ENCODE measurements at regions not wholly inside any gene's neighbourhood (a gene's known extent, or its start where the extent isn't known, plus 50 kb on each side); places are given as distances from the start of the nearest gene placed in this dataset.
"Not testable (repeated sequence)": the region's sequence is repeated elsewhere in the genome, so short reads cannot be mapped to it uniquely, and the experiment has no call there.

DNA sequence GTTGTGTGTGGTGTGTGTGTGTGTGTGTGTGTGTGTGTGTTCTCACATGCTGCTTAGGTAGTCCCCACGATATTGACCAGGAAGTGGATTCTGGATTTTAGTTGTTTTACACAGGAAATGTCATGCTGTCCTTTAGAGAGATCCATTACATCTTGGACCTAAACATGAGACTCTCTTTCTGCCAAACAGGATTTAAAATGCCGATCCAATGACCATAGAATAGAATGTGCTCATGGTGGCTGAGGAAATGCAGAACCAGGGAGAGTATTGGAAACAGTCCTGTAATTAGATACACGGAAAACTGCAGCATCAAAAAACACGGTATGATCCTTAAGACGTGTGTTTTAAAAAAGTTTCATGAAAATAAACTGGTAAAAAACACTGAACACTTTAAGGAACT is 347.8 kb upstream of the FRG1 start:
- no peak for DNase-seq (ENCODE audit: low read depth)
- TF ChIP-seq, protein P1, sequence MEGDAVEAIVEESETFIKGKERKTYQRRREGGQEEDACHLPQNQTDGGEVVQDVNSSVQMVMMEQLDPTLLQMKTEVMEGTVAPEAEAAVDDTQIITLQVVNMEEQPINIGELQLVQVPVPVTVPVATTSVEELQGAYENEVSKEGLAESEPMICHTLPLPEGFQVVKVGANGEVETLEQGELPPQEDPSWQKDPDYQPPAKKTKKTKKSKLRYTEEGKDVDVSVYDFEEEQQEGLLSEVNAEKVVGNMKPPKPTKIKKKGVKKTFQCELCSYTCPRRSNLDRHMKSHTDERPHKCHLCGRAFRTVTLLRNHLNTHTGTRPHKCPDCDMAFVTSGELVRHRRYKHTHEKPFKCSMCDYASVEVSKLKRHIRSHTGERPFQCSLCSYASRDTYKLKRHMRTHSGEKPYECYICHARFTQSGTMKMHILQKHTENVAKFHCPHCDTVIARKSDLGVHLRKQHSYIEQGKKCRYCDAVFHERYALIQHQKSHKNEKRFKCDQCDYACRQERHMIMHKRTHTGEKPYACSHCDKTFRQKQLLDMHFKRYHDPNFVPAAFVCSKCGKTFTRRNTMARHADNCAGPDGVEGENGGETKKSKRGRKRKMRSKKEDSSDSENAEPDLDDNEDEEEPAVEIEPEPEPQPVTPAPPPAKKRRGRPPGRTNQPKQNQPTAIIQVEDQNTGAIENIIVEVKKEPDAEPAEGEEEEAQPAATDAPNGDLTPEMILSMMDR (IDR thresholded peaks at IDR 0.05; ENCODE audit: low read depth, low read length, missing control alignments), result no peak
- no peak overlapping the region for H3K4me3 ChIP-seq (ENCODE audit: low read depth, low read length)

- H3K4me3 ChIP-seq (ENCODE audit: low read depth, low read length), result no peak overlapping the region
- TF ChIP-seq, protein P1 (IDR thresholded peaks at IDR 0.05; ENCODE audit: low read depth, low read length, missing control alignments), result no peak
- no peak for DNase-seq (ENCODE audit: low read depth)
Observed at GRCh38 chr4:189597341-189597740, 343.3 kb upstream of the FRG1 start.

- no peak overlapping the region for H3K4me3 ChIP-seq (ENCODE audit: low read depth, low read length)
- TF ChIP-seq, protein P1 (IDR thresholded peaks at IDR 0.05; ENCODE audit: low read depth, low read length, missing control alignments), result no peak
- DNase-seq (ENCODE audit: low read depth), result no peak
Observed at GRCh38 chr4:189600264-189600663, 340.4 kb upstream of the FRG1 start.

- TF ChIP-seq, protein P1 (IDR thresholded peaks at IDR 0.05; ENCODE audit: low read depth, low read length, missing control alignments), result no peak
Observed at GRCh38 chr4:189600718-189601435, 339.8 kb upstream of the FRG1 start.

DNA sequence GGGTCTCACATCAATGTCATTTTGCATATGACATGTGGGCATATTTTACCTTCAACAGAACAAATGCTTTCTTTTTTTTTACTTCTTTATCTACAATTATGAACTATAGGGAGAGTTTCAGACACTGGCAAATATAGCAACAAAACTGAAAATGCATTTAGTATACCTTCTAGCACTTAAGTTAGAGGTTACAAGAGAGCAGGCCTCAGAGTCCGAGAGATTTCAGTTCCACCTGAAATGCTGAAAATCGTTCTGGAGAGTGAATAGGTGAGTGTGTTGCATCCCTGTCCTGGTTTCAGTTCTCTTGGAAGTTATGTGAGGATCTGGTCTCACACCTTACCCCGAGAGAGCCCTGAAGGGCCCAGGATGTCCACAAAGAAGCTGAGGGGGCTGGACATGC is 337.8 kb upstream of the FRG1 start:
- DNase-seq (ENCODE audit: low read depth); H3K4me3 ChIP-seq (ENCODE audit: low read depth, low read length): not testable (repeated sequence)

More at GRCh38 chr4:189600718-189601435, 339.8 kb upstream of the FRG1 start:
- DNase-seq (ENCODE audit: low read depth), result no peak
- no peak overlapping the region for H3K4me3 ChIP-seq (ENCODE audit: low read depth, low read length)

GRCh38 chr4:189610571-189610970 is 330.1 kb upstream of the FRG1 start:
- not testable (repeated sequence) for DNase-seq (ENCODE audit: low read depth); H3K4me3 ChIP-seq (ENCODE audit: low read depth, low read length)

DNA sequence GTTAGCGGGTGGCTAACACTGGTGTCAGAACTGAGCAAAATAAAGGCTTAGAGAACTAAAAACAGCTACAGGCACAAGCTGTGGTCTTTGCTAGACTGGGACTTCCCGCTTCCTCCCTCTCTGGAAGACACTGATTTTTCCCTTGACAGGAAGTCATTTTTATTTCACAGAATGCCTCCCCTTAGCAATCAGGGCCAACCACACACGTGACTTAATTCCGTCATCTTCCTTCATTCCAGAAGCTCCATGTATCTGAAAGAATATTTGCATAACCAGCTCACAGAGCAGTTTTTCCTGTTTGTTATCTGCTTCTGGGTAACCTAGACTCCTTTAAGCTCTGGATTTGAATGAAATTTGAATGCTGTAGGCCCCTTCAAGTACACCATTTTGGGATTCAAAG is 327.5 kb upstream of the FRG1 start:
- no peak overlapping the region for H3K4me3 ChIP-seq (ENCODE audit: low read depth, low read length)
- DNase-seq (ENCODE audit: low read depth), result no peak
- TF ChIP-seq, protein P1 (IDR thresholded peaks at IDR 0.05; ENCODE audit: low read depth, low read length, missing control alignments), result no peak

DNA sequence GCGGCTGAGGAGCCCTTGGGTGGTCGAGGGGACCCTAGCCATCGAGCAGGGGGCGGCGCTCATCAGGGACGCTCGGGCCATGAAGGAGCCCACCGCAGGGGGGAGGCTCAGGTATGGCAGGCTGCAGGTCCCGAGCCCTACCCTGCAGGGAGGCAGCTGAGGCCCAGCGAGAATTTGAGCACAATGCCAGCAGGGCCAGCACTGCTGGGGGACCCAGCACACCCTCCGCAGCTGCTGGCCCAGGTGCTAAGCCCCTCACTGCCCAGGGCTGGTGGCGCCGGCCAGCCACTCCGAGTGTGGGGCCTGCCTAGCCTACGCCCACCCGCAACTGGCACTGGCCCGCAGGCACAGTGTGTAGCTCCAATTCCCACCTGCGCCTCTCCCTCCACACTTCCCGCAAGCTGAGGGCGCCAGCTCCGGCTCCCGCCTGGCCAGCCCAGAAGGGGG is 325.4 kb upstream of the FRG1 start:
- no peak for DNase-seq (ENCODE audit: low read depth)
- H3K4me3 ChIP-seq (ENCODE audit: low read depth, low read length), result no peak overlapping the region
- TF ChIP-seq, protein P1 (IDR thresholded peaks at IDR 0.05; ENCODE audit: low read depth, low read length, missing control alignments), result no peak

- DNase-seq (ENCODE audit: low read depth); H3K4me3 ChIP-seq (ENCODE audit: low read depth, low read length): not testable (repeated sequence)
Observed at GRCh38 chr4:189617741-189618140, 322.9 kb upstream of the FRG1 start.

GRCh38 chr4:189619441-189620250 is 321.0 kb upstream of the FRG1 start:
- not testable (repeated sequence) for H3K4me3 ChIP-seq (ENCODE audit: low read depth, low read length); DNase-seq (ENCODE audit: low read depth)

GRCh38 chr4:189622574-189622973 is 318.1 kb upstream of the FRG1 start:
- not testable (repeated sequence) for H3K4me3 ChIP-seq (ENCODE audit: low read depth, low read length); DNase-seq (ENCODE audit: low read depth)

All from GM12864 (cell line).